ENCODE measurements at regions not wholly inside any gene's neighbourhood (a gene's known extent, or its start where the extent isn't known, plus 50 kb on each side); places are given as distances from the start of the nearest gene placed in this dataset.

GRCh38 chr9:79969393-79970145 lies 397.8 kb downstream of the TLE4 start:
- TF ChIP-seq, protein P1, sequence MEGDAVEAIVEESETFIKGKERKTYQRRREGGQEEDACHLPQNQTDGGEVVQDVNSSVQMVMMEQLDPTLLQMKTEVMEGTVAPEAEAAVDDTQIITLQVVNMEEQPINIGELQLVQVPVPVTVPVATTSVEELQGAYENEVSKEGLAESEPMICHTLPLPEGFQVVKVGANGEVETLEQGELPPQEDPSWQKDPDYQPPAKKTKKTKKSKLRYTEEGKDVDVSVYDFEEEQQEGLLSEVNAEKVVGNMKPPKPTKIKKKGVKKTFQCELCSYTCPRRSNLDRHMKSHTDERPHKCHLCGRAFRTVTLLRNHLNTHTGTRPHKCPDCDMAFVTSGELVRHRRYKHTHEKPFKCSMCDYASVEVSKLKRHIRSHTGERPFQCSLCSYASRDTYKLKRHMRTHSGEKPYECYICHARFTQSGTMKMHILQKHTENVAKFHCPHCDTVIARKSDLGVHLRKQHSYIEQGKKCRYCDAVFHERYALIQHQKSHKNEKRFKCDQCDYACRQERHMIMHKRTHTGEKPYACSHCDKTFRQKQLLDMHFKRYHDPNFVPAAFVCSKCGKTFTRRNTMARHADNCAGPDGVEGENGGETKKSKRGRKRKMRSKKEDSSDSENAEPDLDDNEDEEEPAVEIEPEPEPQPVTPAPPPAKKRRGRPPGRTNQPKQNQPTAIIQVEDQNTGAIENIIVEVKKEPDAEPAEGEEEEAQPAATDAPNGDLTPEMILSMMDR (IDR thresholded peaks at IDR 0.05): no peak
- TF ChIP-seq, protein P2, sequence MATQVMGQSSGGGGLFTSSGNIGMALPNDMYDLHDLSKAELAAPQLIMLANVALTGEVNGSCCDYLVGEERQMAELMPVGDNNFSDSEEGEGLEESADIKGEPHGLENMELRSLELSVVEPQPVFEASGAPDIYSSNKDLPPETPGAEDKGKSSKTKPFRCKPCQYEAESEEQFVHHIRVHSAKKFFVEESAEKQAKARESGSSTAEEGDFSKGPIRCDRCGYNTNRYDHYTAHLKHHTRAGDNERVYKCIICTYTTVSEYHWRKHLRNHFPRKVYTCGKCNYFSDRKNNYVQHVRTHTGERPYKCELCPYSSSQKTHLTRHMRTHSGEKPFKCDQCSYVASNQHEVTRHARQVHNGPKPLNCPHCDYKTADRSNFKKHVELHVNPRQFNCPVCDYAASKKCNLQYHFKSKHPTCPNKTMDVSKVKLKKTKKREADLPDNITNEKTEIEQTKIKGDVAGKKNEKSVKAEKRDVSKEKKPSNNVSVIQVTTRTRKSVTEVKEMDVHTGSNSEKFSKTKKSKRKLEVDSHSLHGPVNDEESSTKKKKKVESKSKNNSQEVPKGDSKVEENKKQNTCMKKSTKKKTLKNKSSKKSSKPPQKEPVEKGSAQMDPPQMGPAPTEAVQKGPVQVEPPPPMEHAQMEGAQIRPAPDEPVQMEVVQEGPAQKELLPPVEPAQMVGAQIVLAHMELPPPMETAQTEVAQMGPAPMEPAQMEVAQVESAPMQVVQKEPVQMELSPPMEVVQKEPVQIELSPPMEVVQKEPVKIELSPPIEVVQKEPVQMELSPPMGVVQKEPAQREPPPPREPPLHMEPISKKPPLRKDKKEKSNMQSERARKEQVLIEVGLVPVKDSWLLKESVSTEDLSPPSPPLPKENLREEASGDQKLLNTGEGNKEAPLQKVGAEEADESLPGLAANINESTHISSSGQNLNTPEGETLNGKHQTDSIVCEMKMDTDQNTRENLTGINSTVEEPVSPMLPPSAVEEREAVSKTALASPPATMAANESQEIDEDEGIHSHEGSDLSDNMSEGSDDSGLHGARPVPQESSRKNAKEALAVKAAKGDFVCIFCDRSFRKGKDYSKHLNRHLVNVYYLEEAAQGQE (IDR thresholded peaks at IDR 0.05; ENCODE audit: insufficient read depth in 1 of 2, low read depth in 2 of 2, low read length in 1 of 2): no peak

Data from Panc1 (cell line).